GM21390 (cell line): ENCODE measurements at regions not wholly inside any gene's neighbourhood (a gene's known extent, or its start where the extent isn't known, plus 50 kb on each side); places are given as distances from the start of the nearest gene placed in this dataset.

Experiments
- ATAC-seq: cut with Tn5 transposase; IDR thresholded peaks from one replicate; pipeline ENCODE4 v1.9.1; 2021; ENCODE audit not compliant: unreplicated experiment

DNA sequence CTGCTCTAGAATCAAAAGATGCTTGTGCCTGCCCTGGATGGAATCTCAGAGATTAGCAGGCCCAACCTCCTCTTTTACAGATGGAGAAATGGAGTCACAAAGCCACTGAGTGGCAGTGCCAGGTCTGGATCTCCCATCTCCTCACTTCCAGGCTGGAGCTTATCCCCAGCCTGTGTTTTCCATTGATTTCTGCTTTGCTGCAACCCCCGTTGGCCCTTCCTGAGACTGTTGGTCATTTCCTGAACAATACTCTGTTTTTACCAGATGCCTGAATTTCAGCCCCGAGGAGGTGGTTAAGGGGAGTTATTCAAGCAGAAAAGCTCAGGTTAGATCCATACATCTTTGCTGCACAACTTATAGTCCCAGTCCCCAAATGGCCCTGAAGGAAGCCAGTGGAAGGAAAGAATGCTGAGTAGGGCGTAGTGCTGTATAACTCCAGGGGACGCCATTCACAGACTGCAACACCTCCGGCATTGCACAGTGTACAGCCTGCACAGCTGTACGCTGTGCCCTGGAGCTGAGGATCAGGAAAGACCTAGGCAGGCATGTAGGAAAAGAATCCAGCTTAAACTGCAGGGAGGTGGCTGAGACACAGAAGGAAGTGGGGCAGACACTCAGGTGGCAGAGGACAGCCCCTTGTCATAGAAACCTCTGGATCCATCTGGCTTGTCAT is 77.5 kb downstream of the RPLP1 start:
- no peak for ATAC-seq

DNA sequence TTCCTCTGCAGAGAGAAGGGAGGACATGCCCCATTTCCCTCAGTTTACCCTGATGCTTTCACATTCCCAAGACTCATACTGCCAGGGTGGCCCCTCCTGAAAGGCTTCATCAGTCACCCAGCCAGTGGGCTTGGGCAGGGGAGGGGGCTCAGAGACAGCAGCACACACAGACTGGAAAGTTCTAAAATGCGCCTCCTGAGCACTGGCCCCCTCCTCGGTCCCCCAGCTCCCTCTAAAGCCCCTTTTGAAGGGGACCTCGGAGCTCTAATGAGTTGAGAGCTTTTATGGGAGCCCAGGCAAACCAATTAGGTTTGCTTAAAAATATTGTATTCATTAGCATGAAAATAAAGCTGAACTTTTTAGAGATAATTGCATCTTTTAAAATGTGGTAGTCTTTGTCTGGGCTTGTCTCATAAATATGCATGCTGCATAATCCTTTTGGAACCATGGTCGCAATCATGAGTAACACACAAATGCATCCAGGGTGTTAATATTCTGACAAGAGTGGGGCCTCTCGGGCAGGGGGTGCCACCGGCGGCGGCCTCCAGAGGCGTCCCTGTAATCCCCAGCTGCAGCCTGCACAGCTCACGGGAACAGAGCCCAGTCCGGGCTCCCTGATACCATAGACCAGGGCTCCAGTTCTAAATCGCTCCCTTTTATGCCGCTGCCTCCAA is 78.5 kb downstream of the RPLP1 start:
- ATAC-seq: no peak

- ATAC-seq: no peak
Observed at GRCh38 chr15:69531665-69532027, 79.0 kb downstream of the RPLP1 start.

DNA sequence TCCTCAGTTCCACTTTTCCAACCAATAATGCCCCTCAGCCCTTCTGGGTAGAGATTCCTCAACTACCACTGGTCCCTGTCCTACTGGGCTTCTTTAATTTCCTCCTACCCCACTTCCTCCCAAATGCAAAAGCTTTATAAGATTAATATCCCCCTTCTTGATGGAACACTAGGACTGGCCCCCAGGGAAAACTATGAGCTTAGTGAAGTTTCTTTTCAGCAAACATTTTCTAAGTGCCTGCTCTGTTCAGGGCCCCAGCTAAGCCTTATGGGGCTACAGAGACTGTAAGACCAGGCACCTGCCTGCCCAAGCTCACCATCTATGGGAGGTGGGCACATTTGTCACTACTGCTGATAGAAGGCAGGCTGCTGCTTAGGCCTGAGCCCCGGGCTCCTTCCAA is 79.4 kb downstream of the RPLP1 start:
- no peak for ATAC-seq

DNA sequence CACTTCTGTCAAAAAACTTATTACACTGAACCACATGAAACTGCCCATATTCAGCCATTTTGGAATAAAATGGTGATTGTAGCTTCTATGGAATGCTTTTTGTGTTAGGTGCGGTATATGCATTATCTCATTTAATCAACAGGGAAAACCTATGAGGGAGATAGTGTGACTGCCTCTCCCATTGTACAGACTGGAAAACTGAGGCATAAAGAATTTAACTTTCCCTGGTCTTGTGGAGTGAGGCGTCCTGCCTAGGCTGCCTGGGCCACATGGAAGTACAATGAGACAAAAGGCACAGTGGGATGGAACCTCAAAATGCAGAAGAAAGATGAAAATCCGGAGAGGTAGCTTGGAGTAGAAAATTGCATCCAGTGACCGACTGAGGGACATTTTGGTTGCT is 80.2 kb downstream of the RPLP1 start:
- ATAC-seq: no peak

GRCh38 chr15:69533522-69533921 is 80.9 kb downstream of the RPLP1 start:
- ATAC-seq: no peak

- no peak for ATAC-seq
Observed at GRCh38 chr15:69535101-69535638, 82.6 kb downstream of the RPLP1 start.

DNA sequence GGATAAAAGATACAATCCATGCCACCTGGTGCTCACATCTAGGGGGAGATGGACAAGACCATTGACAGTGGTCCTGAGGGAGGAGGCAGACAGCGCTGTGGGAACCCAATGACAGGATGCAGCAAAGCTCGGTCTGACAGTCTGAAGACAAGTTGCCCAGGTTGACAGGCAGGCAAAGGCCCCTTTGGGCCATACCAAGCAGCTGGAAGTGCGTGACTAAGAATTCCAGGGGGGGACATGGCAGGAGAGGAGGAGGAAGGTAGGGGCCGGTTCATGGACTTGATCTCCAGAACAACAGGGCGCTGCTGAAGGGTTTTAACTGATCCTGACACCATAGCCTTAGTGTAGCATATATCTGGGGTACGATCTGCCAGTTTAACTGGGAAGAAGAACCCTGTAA is 83.4 kb downstream of the RPLP1 start:
- ATAC-seq: no peak

DNA sequence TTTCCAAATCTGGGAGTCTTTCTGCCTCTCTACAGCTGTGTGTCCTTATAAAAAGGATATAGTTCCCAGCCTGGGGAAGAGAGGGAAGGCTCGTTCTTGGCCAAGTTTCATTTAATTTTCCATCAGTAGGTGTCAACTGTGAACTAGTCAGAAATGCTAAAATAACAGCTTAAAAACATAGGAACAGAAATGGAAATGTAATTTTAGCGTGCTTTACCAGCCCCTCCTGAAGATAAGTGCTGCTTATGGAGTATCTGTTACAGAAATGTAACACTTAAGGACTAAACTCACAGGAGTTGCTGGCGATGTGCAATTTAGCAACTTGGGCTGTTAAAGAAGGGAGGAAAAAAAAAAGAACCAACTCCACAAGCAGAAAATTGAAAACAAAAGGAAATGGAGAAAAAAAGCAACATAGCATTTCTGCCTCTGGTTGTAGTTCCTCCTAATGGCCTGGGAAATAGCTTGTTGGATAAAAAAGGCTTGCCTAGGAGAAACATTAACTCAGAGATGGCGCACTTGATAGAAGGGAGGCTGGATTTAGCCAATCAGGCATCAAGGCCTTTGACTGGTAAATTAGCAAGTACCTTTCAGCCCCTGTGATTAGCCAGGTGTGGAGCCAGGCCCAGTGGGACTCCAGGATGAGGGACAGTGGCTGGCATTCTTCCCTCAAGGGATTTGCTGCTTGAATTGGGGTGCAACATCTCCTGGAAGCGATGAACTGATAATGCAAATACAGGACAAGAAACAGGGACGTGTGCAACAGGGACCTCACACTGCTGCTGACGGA is 84.3 kb downstream of the RPLP1 start:
- no peak for ATAC-seq

DNA sequence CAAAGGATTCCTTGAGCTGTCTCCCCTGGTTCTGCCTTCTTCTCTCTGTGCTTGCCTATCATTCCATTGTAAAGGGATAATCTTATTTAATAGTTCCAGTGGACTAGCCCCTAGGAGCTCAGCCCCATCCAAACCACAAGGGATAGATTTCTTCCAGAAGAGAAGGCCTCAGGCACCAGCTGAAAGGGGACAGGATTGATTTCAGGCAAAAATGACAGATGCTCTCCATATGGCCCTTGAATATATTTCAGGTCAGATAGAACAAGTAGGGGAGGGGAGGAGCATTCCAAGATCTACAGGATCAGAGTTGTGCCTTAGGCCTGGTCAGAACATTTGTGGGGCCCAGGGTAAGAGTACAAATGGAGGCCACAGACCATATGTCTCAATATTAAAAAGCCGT is 85.3 kb downstream of the RPLP1 start:
- no peak for ATAC-seq

- no peak for ATAC-seq
Observed at GRCh38 chr15:69538379-69538778, 85.8 kb downstream of the RPLP1 start.

DNA sequence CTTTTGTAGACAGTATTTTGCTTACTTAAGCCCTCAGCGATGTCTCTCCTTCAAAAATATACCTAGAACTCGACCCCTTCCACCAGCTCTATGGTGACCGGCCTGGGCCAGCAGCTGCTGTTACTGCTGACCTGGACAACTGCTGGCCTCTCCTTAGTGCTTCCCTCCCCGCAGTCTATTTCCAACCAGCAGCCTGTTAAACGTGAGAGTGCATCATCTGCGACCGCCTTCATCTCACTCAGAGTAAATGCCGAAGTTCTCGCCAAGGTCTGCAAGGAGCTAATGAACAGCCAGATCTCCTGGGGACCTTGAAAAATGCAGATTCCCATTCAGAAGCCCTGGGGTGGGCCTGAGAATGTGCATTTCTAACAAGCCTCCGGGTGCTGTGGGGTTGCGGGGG is 86.7 kb downstream of the RPLP1 start:
- no peak for ATAC-seq

DNA sequence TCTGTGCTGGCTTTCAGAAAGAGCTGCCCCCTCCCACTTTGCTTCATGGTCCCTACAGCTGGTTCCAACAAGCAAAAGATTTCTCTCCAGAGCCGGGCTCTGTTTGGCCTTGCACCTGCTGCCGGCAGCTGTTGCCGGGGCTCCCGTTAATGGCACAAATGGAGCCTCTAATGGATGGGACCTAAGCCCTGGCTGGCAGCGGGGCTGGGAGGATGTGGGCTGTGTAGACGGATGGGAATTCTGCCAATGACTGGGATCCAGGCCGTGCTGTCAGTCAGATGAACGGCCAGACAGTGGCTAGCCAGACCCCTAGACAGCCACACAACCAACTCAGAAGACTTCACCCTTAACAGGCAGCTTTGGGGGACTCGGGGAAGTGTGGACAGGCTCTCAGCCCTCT is 88.0 kb downstream of the RPLP1 start:
- ATAC-seq: no peak

DNA sequence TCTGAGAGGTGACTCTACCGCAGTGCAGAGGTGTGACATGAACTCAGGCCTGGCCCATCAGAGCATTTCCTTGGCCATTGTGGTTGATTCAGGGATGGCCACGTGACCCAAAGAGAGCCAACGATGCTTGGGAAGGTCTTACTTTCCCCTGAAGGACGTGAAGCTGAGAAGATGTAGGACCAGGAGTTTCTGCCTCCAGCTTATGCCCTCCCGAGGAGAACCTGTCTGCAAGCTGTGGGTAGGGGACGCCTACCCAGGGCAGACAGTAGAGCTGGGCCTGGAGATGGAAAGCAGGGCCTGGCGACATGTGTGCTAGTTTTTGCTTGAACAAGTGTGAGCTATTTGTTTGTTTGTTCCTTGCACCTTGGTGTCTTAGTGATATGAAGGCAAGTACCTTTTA is 89.4 kb downstream of the RPLP1 start:
- no peak for ATAC-seq

- no peak for ATAC-seq
Observed at GRCh38 chr15:69543681-69544364, 91.2 kb downstream of the RPLP1 start.

GRCh38 chr15:69544365-69545113 is 91.9 kb downstream of the RPLP1 start:
- no peak for ATAC-seq

GRCh38 chr15:69546182-69546581 is 93.6 kb downstream of the RPLP1 start:
- ATAC-seq: no peak

DNA sequence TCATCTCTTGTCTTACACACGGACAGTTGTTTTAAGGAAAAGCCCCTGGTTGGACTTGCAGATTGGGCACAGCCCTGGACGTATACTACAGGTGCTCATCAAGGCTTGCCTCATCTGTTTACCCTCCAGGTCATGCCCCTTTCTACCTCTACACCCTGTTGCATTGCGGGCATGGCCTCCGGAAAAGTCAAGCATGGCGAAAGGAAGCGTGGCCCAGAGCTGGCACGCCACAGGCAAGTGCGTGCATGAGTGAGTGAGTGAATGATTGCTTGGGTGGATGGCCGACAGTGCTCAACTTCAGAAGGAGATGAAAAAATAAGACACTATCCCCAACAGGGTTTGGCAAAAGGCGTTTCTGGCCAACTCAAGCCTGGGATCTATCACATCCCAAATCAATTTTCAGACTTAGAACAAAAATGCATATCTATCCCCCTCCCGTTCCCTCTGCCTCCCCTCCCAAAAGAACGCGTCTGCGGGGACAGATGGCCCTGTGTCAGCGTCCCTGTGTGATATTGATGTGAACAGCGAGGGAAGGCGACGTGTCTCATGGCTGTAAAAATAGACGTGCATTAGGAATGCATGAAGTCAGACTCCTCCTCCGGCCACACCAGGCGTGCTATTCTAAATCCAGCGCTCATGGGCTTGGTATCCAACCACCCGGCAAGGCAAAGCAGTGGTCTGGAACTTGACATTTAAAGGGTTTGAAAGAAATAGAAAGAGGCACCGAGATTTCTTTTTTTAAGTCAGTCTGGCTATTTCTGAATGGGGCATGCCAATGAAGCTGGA is 96.0 kb downstream of the RPLP1 start:
- no peak for ATAC-seq

- ATAC-seq: no peak
Observed at GRCh38 chr15:69551391-69552056, 98.9 kb downstream of the RPLP1 start.
